G401 (cell line): ENCODE measurements at regions not wholly inside any gene's neighbourhood (a gene's known extent, or its start where the extent isn't known, plus 50 kb on each side); places are given as distances from the start of the nearest gene placed in this dataset.
A peak's percentile ranks its signal among the peaks of the same experiment; 100 is the strongest.
"Not testable (repeated sequence)": the region's sequence is repeated elsewhere in the genome, so short reads cannot be mapped to it uniquely, and the experiment has no call there.

Source experiments
- DNase-seq: peaks from one replicate; pipeline ENCODE4 v3.0.0-alpha.2; 2015; ENCODE audit warnings: low spot score
- in situ Hi-C: cut with HindIII; loops from 2 replicates; pipeline ENCODE4 v1.10.0; 2016; ENCODE audit warnings: low sequenced_read_pairs, mixed read lengths

GRCh38 chr6:86026890-86027289 lies 384.2 kb upstream of the SYNCRIP start:
- DNase-seq, in situ Hi-C loops: not testable (repeated sequence)

DNA sequence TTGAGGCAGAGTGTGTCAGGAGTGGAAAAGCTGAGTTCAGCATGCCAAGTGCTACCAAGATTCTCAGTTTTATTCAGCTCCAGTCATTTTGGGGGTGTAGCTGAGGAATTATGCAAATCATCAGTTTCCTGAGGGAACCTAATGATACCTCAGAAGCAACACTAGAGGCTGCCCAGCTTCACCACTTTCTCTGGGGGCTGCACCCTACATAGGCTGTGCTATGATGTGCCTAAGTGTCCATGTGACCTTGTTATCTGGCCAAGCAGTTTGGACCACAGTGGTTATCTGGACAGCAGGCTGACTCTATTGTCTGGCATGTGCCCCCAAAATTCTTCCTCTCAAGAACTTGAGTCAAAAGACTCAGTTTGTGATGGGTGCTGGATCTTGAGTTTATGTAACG lies 374.6 kb upstream of the SYNCRIP start:
- DNase-seq = no peak
- in situ Hi-C loops = no loop called here

DNA sequence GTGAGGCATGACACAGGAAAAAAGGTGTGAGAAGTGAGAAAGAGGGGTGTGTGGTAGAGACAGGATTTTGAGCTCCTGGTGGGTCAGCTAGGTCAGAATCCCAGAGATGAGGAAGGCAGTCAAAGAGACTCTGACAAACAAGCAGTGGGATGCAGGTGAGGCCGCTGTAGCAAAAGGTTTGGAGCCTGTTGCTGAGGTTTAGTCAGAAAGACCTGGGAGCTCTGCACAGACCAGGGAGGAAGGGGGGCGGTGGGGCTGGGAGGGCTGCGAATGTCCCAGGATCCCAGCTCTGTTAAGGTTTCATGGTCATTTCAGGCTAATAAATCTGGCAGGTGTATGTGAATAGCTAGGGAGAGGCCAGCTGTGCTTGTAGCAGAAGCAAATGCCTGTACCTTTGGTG lies 373.9 kb upstream of the SYNCRIP start:
- DNase-seq = no peak
- in situ Hi-C loops = no loop called here

DNA sequence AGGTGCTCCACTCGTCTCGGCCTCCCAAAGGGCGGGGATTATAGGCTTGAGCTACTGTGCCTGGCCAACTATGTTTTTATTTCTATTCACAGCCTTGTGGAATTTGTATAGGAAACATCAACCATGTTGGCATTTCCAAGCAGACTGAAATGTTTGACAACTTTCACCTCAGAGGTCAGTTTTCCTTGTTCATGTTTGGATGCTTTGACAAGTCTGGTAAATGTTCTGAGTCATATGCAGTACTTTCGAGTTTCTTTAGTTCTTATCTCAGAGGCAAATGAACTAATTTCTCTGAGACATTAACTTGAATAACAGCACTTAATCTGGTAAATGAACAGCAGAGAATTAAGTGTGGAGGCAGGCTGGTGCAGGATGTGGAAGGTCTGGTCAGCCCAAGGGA lies 373.4 kb upstream of the SYNCRIP start:
- in situ Hi-C loops = no loop called here
- no peak for DNase-seq

- DNase-seq, in situ Hi-C loops: not testable (repeated sequence)
Observed at GRCh38 chr6:86012991-86013390, 370.3 kb upstream of the SYNCRIP start.

DNA sequence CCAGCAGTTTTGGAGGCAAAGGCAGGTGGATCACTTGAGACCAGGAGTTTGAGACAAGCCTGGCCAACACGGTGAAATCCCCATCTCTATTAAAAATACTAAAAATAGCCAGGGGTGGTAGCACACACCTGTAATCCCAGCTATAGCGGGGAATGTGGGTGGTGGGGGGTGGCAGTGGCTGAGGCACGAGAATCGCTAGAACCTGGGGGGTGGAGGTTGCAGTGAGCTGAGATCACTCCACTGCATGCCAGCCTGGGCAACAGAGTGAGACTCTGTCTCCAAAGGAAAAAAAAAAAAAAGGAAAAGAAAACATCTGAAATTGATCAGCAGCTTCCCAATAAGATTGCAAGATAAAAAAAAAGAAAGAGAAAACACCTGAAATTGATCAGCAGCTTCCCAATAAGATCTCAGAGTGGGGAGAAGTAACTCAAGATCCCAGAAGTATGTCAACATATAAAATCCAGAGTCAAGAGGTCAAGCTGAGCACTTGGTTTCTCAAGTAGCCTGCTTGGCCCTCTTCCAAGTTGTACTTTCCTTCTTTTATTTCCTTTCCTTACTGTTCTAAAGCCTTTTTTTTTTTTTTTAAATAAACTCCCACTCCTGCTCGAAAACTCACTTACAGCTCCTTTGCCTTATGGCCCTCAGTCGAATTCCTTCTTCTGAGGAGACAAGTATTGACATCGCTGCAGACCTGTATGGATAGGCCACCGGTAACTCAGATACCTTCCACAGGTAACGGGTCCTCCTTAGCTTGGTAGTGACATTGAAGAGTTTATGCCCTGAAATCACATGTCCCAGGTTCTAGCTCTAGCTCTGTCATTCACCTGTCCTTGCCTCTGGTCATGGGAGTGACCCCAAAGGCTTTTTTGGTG lies 368.5 kb upstream of the SYNCRIP start:
- in situ Hi-C loops = no loop called here
- DNase-seq = no peak

DNA sequence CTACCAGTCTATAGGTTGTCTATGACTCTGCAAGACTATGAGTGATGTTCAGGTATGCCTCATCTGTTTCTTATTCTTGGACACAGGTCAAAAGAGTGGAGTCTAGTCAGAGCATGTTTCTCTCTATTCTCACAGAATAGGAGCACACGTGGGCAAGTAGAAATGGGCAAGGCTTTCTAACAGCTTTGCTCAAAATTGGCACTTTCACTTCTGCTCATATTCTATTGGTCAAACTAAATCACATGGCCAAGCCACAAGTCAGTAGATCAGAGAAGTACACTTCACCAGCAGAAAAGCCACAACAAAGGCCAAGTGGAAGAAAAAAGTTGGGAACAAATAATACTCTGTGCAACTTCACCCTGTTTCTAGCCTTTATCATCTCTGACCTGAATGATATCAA lies 354.5 kb upstream of the SYNCRIP start:
- DNase-seq = no peak
- in situ Hi-C loops = no loop called here

GRCh38 chr6:85996034-85996375 lies 353.3 kb upstream of the SYNCRIP start:
- no peak for DNase-seq
- in situ Hi-C loops = no loop called here

GRCh38 chr6:85995339-85996033 lies 352.8 kb upstream of the SYNCRIP start:
- DNase-seq = no peak
- in situ Hi-C loops = no loop called here

- no peak for DNase-seq
- in situ Hi-C loops = no loop called here
Observed at GRCh38 chr6:85986681-85987080, 344.0 kb upstream of the SYNCRIP start.

DNA sequence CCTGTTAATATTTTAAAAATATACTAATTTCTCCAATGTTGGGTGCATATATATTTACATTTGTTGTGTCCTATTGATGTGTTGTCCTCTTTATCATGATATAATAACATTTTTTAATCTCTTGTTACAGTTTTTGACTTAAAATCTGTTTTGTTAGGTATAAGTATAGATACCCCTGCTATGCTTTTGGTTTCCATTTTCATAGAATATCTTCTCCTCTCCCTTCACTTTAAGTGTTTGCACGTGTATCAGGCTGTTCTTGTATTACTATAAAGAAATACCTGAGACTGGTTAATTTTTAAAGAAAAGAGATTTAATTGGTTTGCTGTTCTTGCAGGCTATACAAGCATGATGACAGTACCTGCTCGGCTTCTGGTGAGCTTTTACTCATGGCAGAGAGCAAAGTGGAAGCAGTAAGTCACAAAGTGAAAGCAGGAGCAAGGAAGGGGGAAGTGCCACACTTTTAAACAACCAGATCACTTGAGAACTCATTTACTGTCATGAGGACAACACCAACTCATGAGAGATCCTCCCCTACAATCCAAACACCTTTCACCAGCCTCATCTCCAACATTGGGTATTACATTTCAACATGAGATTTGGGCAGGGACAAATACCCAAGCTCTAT lies 340.5 kb upstream of the SYNCRIP start:
- no peak for DNase-seq
- in situ Hi-C loops = no loop called here

DNA sequence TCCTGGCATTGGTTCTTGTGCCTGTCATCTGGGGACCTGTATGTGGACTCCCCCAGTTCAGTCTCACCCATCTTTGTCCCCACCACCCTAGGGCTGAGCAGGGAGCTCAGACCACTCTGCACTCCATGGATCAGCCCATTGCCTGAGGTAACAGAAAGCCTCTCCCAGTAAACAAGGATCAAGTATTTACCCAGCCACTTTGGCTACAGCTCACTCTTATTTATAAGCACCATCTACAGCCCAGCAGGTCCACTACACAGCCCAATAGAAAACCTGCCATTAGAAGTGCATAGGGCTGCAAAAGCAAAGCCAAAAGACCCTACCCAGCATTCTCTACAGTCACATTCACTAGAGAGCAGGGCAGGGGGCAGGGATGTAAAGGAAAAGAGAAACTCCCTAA lies 335.0 kb upstream of the SYNCRIP start:
- in situ Hi-C loops = no loop called here
- DNase-seq = no peak

GRCh38 chr6:85975957-85976356 lies 333.3 kb upstream of the SYNCRIP start:
- in situ Hi-C loops = no loop called here
- no peak for DNase-seq

- in situ Hi-C loops = no loop called here
- DNase-seq = no peak
Observed at GRCh38 chr6:85971238-85971637, 328.6 kb upstream of the SYNCRIP start.

GRCh38 chr6:85966828-85967227 lies 324.1 kb upstream of the SYNCRIP start:
- peak; percentile 67 for DNase-seq
- in situ Hi-C loops = no loop called here

DNA sequence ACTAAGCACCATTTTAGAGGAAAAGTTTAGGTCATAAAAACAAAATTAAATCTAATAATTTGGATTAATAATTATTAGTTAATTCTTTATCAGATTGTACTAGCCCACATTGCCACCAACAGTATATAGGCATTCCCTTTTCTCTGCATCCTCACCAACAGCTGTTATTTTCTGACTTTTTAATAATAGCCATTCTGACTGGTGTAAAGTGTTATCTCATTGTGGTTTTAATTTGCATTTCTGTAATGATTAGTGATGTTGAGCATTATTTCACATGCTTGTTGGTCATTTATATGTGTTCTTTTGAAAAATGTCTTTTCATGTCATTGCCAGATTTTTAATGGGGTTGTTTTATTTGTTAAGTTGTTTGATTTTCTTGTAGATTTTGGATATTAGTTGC lies 319.1 kb upstream of the SYNCRIP start:
- in situ Hi-C loops = no loop called here
- no peak for DNase-seq

GRCh38 chr6:85961125-85961524 lies 318.4 kb upstream of the SYNCRIP start:
- no peak for DNase-seq
- in situ Hi-C loops = no loop called here

- DNase-seq = no peak
- in situ Hi-C loops = no loop called here
Observed at GRCh38 chr6:85948481-85948880, 305.8 kb upstream of the SYNCRIP start.

DNA sequence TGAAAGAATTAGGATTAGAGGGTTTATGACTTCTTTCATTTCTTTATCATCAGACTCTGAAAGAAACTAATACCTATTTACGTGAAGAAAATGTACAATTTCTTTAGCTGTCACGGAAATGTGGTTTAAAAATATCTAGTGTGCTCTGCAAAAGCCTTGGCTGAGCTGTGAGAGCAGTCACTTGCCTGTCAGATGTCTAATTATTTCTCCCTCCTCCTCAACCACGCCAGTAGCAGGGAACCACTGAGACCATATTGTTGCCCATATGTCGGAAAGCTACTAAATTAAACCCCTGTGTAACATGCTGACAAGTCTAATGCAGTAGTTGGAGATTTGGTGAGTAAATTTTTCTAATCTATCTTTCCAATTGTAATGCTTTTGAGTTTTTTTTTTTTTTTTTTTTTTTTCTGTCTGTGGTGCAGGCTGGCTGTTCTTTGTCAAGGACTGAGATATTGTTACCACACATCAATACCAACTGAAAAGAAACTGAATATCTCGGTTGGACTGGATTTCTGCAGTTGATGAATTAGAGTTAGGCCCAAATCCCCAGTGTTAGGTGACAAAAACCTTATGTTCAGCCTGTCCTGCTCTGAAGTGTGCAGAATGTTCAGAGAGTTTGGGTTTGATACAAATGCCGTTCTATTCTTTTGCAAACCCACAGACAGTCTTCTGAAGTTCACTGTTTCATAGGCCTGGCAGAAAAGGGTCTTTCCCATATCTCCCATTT lies 302.9 kb upstream of the SYNCRIP start:
- in situ Hi-C loops = no loop called here

GRCh38 chr6:85944776-85945175 lies 302.1 kb upstream of the SYNCRIP start:
- DNase-seq = peak; percentile 63
- in situ Hi-C loops = no loop called here

More for the DNA sequence above, 302.9 kb upstream of the SYNCRIP start:
- DNase-seq = peak; percentile 98
